ENCODE measurements at regions not wholly inside any gene's neighbourhood (a gene's known extent, or its start where the extent isn't known, plus 50 kb on each side); places are given as distances from the start of the nearest gene placed in this dataset.

GRCh38 chr14:71539650-71540285 lies 392.5 kb upstream of the RGS6 start:
- H3K4me1 ChIP-seq (ENCODE audit: insufficient read depth) = no peaks in the 10 kb centered on the region
- no peak overlapping the region for H3K4me3 ChIP-seq (ENCODE audit: low read depth, low read length)
- H3K27ac ChIP-seq (ENCODE audit: low read depth) = no peak overlapping the region
- no peaks in the 10 kb centered on the region for H3K36me3 ChIP-seq (ENCODE audit: insufficient read depth)
- no peak for DNase-seq (ENCODE audit: extremely low spot score)
- 43% methylated on average over 8 of the region's 8 CpGs for WGBS

GRCh38 chr14:71541271-71541670 lies 391.0 kb upstream of the RGS6 start:
- Histone ChIP-seq H3K27ac (ENCODE audit: low read depth) (no peak overlapping the region), H3K36me3 (ENCODE audit: insufficient read depth) (no peaks in the 10 kb centered on the region), H3K4me1 (ENCODE audit: insufficient read depth) (no peaks in the 10 kb centered on the region), H3K4me3 (ENCODE audit: low read depth, low read length) (no peak overlapping the region)
- DNase-seq (ENCODE audit: extremely low spot score) = no peak
- WGBS = 88% methylated on average over 3 of the region's 3 CpGs

GRCh38 chr14:71541973-71542690 lies 390.1 kb upstream of the RGS6 start:
- WGBS = 84% methylated on average over 5 of the region's 5 CpGs
- Histone ChIP-seq H3K4me1 (ENCODE audit: insufficient read depth) (no peaks in the 10 kb centered on the region), H3K36me3 (ENCODE audit: insufficient read depth) (no peaks in the 10 kb centered on the region), H3K27ac (ENCODE audit: low read depth) (no peak overlapping the region), H3K4me3 (ENCODE audit: low read depth, low read length) (no peak overlapping the region)
- no peak for DNase-seq (ENCODE audit: extremely low spot score)

GRCh38 chr14:71549421-71550050 lies 382.7 kb upstream of the RGS6 start:
- 94% methylated on average over 6 of the region's 6 CpGs for WGBS
- Histone ChIP-seq H3K36me3 (ENCODE audit: insufficient read depth) (no peaks in the 10 kb centered on the region), H3K4me3 (ENCODE audit: low read depth, low read length) (no peak overlapping the region), H3K27ac (ENCODE audit: low read depth) (no peak overlapping the region), H3K4me1 (ENCODE audit: insufficient read depth) (no peaks in the 10 kb centered on the region)
- no peak for DNase-seq (ENCODE audit: extremely low spot score)

- H3K4me1 ChIP-seq (ENCODE audit: insufficient read depth) = no peaks in the 10 kb centered on the region
- 92% methylated on average over 2 of the region's 2 CpGs for WGBS
- no peaks in the 10 kb centered on the region for H3K36me3 ChIP-seq (ENCODE audit: insufficient read depth)
- DNase-seq (ENCODE audit: extremely low spot score) = no peak
- H3K27ac ChIP-seq (ENCODE audit: low read depth) = no peak overlapping the region
- no peak overlapping the region for H3K4me3 ChIP-seq (ENCODE audit: low read depth, low read length)
Measured at GRCh38 chr14:71550367-71550766, 381.9 kb upstream of the RGS6 start.

DNA sequence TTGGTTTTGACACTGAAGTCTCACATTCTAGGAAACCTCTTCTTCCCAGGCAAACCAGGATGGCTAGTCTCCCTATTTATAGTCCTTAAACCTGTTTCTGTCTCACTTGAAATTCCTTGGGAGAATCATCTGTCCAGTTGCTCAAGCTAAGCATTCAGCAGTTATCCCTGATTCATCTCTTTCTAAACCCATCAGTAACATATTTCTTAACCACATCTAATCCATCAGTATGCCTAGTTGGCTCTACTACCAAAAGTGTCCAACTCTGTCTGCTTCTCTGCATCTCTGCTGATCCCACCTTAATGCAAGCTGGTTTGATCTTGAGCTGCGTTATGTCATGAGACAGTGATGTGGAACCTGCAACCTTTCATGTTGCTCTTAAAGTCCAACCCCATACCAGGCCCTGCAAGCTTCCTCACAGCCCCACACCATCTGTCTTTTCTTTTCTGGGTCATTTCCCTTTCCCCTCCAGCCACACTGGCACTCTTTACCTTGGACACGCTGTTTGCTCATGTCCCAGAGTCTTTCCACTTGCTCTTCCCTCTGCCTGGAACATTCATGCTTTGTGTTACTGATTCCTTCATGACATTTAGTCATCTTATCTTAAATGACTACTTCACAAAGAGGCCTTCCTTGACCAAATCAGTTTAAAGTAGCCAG lies 380.8 kb upstream of the RGS6 start:
- no peak for DNase-seq (ENCODE audit: extremely low spot score)
- Histone ChIP-seq H3K27ac (ENCODE audit: low read depth) (no peak overlapping the region), H3K4me3 (ENCODE audit: low read depth, low read length) (no peak overlapping the region), H3K4me1 (ENCODE audit: insufficient read depth) (no peaks in the 10 kb centered on the region), H3K36me3 (ENCODE audit: insufficient read depth) (no peaks in the 10 kb centered on the region)
- WGBS = 84% methylated on average over 2 of the region's 2 CpGs

GRCh38 chr14:71552809-71553208 lies 379.4 kb upstream of the RGS6 start:
- Histone ChIP-seq H3K4me3 (ENCODE audit: low read depth, low read length) (no peak overlapping the region), H3K36me3 (ENCODE audit: insufficient read depth) (no peaks in the 10 kb centered on the region), H3K4me1 (ENCODE audit: insufficient read depth) (no peaks in the 10 kb centered on the region), H3K27ac (ENCODE audit: low read depth) (no peak overlapping the region)
- 92% methylated on average over 5 of the region's 5 CpGs for WGBS
- no peak for DNase-seq (ENCODE audit: extremely low spot score)

DNA sequence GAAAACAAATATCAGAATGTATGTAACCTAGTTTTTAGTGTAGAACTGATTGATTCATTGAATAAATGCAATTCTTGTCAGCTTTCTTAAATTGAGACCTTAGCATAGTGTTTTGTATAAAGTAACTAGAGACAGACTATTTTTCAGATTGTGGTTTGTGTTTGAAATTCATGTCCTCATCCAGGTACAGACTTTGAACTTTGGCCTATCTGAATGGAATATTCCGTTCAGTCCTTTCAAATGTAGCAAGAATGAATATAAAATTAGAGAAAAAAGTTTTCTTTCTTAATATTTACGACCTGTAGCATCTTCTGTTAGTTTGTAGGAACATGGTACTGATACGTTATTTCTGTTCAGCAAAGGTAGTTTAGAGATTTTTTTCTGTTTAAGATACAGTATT lies 378.4 kb upstream of the RGS6 start:
- Histone ChIP-seq H3K27ac (ENCODE audit: low read depth) (no peak overlapping the region), H3K4me3 (ENCODE audit: low read depth, low read length) (no peak overlapping the region), H3K4me1 (ENCODE audit: insufficient read depth) (no peaks in the 10 kb centered on the region), H3K36me3 (ENCODE audit: insufficient read depth) (no peaks in the 10 kb centered on the region)
- WGBS = 94% methylated on average over 3 of the region's 3 CpGs
- DNase-seq (ENCODE audit: extremely low spot score) = no peak

DNA sequence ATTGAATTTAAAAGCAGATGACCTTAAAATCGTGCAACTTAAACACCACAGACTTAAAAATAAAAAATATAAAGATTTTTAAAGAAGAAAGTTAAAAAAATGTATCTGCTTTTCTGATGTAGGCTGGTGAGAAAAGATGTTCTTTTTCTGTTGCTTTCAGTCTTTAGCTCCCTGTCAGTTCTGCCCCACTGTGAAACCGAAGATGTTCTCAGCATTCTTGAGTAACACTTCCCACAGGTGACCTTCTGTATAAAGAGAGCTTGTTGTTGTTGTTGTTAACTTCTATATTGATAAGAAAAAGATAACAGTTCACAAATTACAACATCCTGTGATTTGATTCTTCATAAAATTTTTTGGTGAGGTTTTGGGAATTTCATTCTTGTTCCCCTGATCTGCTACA lies 377.9 kb upstream of the RGS6 start:
- no peak for DNase-seq (ENCODE audit: extremely low spot score)
- no peaks in the 10 kb centered on the region for H3K36me3 ChIP-seq (ENCODE audit: insufficient read depth)
- H3K4me1 ChIP-seq (ENCODE audit: insufficient read depth) = no peaks in the 10 kb centered on the region
- WGBS = 85% methylated on average over 2 of the region's 2 CpGs
- no peak overlapping the region for H3K27ac ChIP-seq (ENCODE audit: low read depth)
- H3K4me3 ChIP-seq (ENCODE audit: low read depth, low read length) = no peak overlapping the region

DNA sequence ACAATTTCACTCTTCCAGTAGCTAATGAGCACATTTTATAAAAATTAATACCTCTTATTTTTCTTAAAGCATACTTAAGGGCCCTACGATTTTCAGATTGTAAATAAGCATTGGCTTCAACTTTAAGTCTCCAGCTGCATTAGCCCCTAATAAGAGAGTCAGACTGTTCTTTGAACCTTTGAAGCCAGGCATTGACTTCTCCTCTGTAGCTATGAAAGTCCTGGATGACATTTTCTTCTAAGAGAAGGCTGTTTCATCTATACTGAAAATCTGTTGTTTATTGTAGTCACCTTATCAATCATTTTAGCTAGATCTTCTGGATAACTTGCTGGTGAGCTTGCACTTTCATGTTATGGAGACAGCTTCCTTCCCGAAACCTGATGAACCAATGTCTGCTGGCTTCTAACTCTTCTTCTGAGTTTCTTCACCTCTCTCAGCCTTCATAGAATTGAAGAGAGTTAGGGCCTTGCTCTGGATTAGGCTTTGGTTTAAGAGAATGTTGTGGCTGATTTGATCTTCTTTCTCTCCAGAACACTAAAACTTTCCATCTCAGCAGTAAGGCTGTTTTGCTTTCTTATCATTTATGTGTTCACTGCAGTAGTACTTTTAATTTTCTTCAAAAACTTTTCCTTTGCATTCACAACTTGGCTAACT lies 377.1 kb upstream of the RGS6 start:
- Histone ChIP-seq H3K36me3 (ENCODE audit: insufficient read depth) (no peaks in the 10 kb centered on the region), H3K4me3 (ENCODE audit: low read depth, low read length) (no peak overlapping the region), H3K4me1 (ENCODE audit: insufficient read depth) (no peaks in the 10 kb centered on the region), H3K27ac (ENCODE audit: low read depth) (no peak overlapping the region)
- DNase-seq (ENCODE audit: extremely low spot score) = no peak
- 93% methylated on average over 2 of the region's 2 CpGs for WGBS

DNA sequence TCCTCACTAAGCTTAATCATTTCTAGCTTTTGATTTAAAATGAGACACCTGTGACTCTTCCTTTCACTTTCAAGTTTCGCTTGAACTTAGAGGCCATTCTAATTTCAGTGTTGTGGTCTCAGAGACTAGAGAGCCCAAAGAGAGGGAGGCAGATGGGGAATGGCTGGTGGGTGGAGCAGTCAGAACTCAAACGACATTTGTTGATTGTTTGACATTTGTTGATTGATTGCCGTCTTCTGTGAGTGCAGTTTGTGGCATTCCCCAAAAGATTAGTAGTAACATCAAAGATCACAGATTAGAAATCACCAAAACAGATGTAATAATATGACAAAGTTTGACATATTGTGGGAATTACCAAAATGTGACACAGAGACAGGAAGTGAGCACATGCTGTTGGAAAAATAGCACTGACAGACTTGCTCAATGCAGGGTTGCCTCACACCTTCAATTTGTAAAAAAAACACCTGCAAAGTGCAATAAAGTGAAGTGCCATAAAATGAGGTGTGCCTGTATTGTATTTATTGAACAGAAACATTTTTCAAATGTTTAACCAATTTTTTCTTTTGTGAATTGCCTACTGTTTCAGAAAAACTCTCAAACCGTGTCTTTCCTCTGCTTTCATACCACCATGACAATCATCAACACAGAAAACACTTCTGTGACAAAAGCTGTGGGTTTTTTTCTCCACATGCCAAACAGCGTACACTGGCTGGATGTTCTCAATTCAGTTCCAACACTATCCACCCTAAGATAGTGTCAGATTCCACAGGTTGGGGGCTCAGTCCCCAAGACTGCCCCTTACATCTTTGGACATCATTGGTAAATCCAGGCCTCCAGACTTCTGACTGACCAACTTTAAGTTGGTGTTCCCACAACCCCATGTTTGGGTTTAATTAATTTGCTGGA lies 376.3 kb upstream of the RGS6 start:
- DNase-seq (ENCODE audit: extremely low spot score) = no peak
- Histone ChIP-seq H3K4me1 (ENCODE audit: insufficient read depth) (no peaks in the 10 kb centered on the region), H3K27ac (ENCODE audit: low read depth) (no peak overlapping the region), H3K4me3 (ENCODE audit: low read depth, low read length) (no peak overlapping the region), H3K36me3 (ENCODE audit: insufficient read depth) (no peaks in the 10 kb centered on the region)
- WGBS = 68% methylated on average over 5 of the region's 5 CpGs

GRCh38 chr14:71556730-71557129 lies 375.5 kb upstream of the RGS6 start:
- Histone ChIP-seq H3K27ac (ENCODE audit: low read depth) (no peak overlapping the region), H3K4me3 (ENCODE audit: low read depth, low read length) (no peak overlapping the region), H3K4me1 (ENCODE audit: insufficient read depth) (no peaks in the 10 kb centered on the region), H3K36me3 (ENCODE audit: insufficient read depth) (no peaks in the 10 kb centered on the region)
- WGBS = 77% methylated on average over 2 of the region's 2 CpGs
- no peak for DNase-seq (ENCODE audit: extremely low spot score)

DNA sequence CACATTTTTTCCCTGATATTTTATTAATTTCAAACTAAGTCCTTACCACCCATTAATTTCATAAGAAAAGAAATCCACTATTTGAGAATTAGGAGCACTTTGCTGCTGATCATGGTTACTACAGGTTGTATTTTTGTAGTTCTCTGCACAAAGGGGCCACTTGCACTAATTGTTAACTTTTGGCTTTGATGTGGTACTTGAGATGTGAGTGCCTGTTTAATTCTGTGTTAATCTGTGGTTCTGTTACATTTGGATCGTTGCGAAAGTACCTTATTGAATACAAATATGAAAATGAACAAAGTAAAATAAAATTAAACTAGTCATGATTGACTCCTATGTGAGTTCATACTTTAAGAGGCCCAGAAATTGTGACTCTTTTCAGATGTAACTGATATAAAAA lies 374.9 kb upstream of the RGS6 start:
- DNase-seq (ENCODE audit: extremely low spot score) = no peak
- Histone ChIP-seq H3K36me3 (ENCODE audit: insufficient read depth) (no peaks in the 10 kb centered on the region), H3K4me1 (ENCODE audit: insufficient read depth) (no peaks in the 10 kb centered on the region), H3K27ac (ENCODE audit: low read depth) (no peak overlapping the region), H3K4me3 (ENCODE audit: low read depth, low read length) (no peak overlapping the region)
- WGBS = 95% methylated on average over 2 of the region's 2 CpGs
